Dedifferentiated amniotic fluid mesenchymal stem cell (primary cell): ENCODE measurements at regions not wholly inside any gene's neighbourhood (a gene's known extent, or its start where the extent isn't known, plus 50 kb on each side); places are given as distances from the start of the nearest gene placed in this dataset.
"Not testable (repeated sequence)": the region's sequence is repeated elsewhere in the genome, so short reads cannot be mapped to it uniquely, and the experiment has no call there.

ENCODE experiments used
- DNase-seq: peaks from one replicate; pipeline ENCODE4 v3.0.0-alpha.2; 2016; ENCODE audit errors: extremely low spot score

GRCh38 chr13:90448466-90449037 is 898.9 kb upstream of the MIR17HG start:
- no peak for DNase-seq

- no peak for DNase-seq
These were observed 894.1 kb upstream of the MIR17HG start for GRCh38 chr13:90453342-90453741.

GRCh38 chr13:90454002-90454636 is 893.4 kb upstream of the MIR17HG start:
- DNase-seq, result no peak

GRCh38 chr13:90455067-90455466 is 892.4 kb upstream of the MIR17HG start:
- no peak for DNase-seq

- DNase-seq, result no peak
These were observed 891.7 kb upstream of the MIR17HG start for GRCh38 chr13:90455823-90456222.

GRCh38 chr13:90461398-90461797 is 886.1 kb upstream of the MIR17HG start:
- no peak for DNase-seq

GRCh38 chr13:90477216-90477615 is 870.3 kb upstream of the MIR17HG start:
- no peak for DNase-seq

GRCh38 chr13:90483906-90484305 is 863.6 kb upstream of the MIR17HG start:
- DNase-seq, result no peak

GRCh38 chr13:90485436-90485835 is 862.1 kb upstream of the MIR17HG start:
- DNase-seq, result no peak

GRCh38 chr13:90492872-90493271 is 854.6 kb upstream of the MIR17HG start:
- no peak for DNase-seq

- DNase-seq, result no peak
These were observed 853.8 kb upstream of the MIR17HG start for GRCh38 chr13:90493667-90494066.

GRCh38 chr13:90494849-90495248 is 852.6 kb upstream of the MIR17HG start:
- not testable (repeated sequence) for DNase-seq

- no peak for DNase-seq
These were observed 849.4 kb upstream of the MIR17HG start for GRCh38 chr13:90498096-90498495.

GRCh38 chr13:90498816-90499215 is 848.7 kb upstream of the MIR17HG start:
- no peak for DNase-seq

- DNase-seq, result no peak
These were observed 846.9 kb upstream of the MIR17HG start for GRCh38 chr13:90500569-90500968.

- DNase-seq, result no peak
These were observed 845.3 kb upstream of the MIR17HG start for GRCh38 chr13:90502153-90502552.

GRCh38 chr13:90502762-90503161 is 844.7 kb upstream of the MIR17HG start:
- no peak for DNase-seq

GRCh38 chr13:90510319-90510718 is 837.2 kb upstream of the MIR17HG start:
- DNase-seq, result no peak

GRCh38 chr13:90511903-90512302 is 835.6 kb upstream of the MIR17HG start:
- no peak for DNase-seq

GRCh38 chr13:90514712-90515111 is 832.8 kb upstream of the MIR17HG start:
- DNase-seq, result not testable (repeated sequence)

- no peak for DNase-seq
These were observed 829.1 kb upstream of the MIR17HG start for GRCh38 chr13:90518417-90518816.

GRCh38 chr13:90519157-90519556 is 828.3 kb upstream of the MIR17HG start:
- no peak for DNase-seq

- no peak for DNase-seq
These were observed 820.8 kb upstream of the MIR17HG start for GRCh38 chr13:90526711-90527110.

GRCh38 chr13:90531744-90532143 is 815.7 kb upstream of the MIR17HG start:
- DNase-seq, result no peak
